GM19023 (cell line): ENCODE measurements at regions not wholly inside any gene's neighbourhood (a gene's known extent, or its start where the extent isn't known, plus 50 kb on each side); places are given as distances from the start of the nearest gene placed in this dataset.
"Not testable (repeated sequence)": the region's sequence is repeated elsewhere in the genome, so short reads cannot be mapped to it uniquely, and the experiment has no call there.

ENCODE experiments used
- ATAC-seq: cut with Tn5 transposase; IDR thresholded peaks from one replicate; pipeline ENCODE4 v1.9.1; 2021; ENCODE audit warnings: mild to moderate bottlenecking, moderate library complexity; ENCODE audit not compliant: unreplicated experiment

GRCh38 chr13:89115307-89115706, 1444.1 kb downstream of the SLITRK5 start:
- no peak for ATAC-seq

- no peak for ATAC-seq
Observed at GRCh38 chr13:89136678-89137077, 1465.5 kb downstream of the SLITRK5 start.

DNA sequence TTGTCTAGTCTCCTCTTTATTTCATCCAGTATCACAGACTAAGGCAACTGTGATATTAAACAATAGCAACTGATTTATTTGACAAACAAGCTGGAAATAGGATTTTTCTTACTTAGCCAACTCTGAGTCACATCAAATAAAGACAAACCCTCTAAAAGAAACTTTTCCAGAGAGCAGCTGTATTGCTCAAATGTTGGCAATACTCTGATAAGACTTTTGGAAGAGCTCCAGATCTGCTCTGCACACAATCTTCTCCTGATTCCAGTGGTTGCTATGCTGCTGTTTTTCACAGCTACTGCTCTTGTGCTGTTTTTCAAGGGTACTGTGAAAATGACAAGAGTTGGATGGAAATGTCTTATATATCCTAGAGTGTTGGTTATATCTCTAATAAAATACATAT, 1479.2 kb downstream of the SLITRK5 start:
- no peak for ATAC-seq

DNA sequence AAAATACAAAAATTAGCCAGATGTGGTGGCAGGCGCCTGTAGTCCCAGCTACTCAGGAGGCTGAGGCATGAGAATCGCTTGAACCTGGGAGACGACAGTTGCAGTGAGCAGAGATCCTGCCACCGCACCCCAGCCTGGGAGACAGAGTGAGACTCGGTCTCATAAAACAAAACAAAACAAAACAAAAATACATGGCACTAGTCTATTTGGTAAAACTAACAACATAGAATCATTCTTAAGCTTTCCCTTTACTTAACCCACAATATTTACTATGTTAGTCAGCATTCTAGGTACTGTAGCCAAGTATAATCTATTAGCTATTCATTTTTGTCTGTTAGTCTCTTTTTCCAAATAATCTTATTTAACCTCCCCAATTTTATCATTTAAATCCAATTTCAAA, 1482.8 kb downstream of the SLITRK5 start:
- no peak for ATAC-seq

- ATAC-seq = no peak
Observed at GRCh38 chr13:89163096-89163495, 1491.9 kb downstream of the SLITRK5 start.

DNA sequence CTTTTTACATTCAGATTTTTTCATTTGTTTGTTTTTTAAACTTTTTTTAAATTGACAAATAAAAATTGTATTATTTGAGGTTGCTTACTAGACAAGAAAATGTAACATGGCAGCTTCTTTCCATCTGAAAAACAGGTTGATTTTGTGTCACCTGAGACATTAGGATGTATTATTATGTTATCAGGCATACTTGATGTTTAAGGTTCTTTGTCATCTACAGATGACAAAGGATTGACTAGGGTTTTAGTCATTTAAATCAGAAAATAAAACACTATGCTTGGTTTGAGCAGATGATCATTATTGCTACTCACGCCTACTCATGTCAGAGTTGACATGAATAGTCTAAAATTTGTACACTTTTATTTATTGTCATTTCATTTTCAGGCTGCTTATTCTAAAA, 1494.5 kb downstream of the SLITRK5 start:
- ATAC-seq = no peak

GRCh38 chr13:89169951-89170350, 1498.8 kb downstream of the SLITRK5 start:
- no peak for ATAC-seq

GRCh38 chr13:89181041-89181440, 1509.9 kb downstream of the SLITRK5 start:
- no peak for ATAC-seq

- no peak for ATAC-seq
Observed at GRCh38 chr13:89199138-89199537, 1528.0 kb downstream of the SLITRK5 start.

- ATAC-seq = no peak
Observed at GRCh38 chr13:89204435-89204834, 1533.3 kb downstream of the SLITRK5 start.

DNA sequence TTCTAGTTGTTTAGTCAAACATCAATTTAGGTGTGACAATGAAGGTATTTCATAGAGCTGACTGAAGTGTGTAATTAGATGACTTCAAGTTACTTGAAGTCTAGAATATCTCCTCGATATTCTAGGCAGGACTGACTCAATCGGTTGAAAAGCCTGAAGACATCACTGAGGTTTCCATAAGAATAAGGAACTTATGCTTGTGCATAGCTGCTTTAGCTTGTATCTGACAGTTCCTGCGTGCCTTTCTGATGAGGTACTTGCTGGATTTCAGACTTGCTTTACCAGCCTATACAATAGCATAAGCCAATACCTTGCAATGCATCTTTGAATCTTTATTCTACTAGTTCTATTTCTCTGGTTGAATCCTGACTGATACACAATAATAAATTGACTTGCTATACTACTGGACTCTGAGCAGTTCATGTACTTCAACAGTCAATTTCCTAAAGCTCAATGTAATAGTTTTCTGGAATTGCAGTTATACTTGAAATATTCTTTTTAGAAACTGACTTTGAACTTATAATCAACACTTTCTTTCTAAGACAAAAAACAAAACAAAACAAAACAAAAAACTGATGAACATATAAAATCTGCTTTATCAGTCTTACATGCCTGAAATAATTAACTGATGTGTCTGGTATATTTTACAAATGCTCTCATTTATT, 1534.8 kb downstream of the SLITRK5 start:
- ATAC-seq = no peak

- no peak for ATAC-seq
Observed at GRCh38 chr13:89212186-89212585, 1541.0 kb downstream of the SLITRK5 start.

GRCh38 chr13:89214185-89214584, 1543.0 kb downstream of the SLITRK5 start:
- no peak for ATAC-seq

GRCh38 chr13:89215319-89215718, 1544.1 kb downstream of the SLITRK5 start:
- not testable (repeated sequence) for ATAC-seq

- ATAC-seq = no peak
Observed at GRCh38 chr13:89217813-89218212, 1546.6 kb downstream of the SLITRK5 start.

DNA sequence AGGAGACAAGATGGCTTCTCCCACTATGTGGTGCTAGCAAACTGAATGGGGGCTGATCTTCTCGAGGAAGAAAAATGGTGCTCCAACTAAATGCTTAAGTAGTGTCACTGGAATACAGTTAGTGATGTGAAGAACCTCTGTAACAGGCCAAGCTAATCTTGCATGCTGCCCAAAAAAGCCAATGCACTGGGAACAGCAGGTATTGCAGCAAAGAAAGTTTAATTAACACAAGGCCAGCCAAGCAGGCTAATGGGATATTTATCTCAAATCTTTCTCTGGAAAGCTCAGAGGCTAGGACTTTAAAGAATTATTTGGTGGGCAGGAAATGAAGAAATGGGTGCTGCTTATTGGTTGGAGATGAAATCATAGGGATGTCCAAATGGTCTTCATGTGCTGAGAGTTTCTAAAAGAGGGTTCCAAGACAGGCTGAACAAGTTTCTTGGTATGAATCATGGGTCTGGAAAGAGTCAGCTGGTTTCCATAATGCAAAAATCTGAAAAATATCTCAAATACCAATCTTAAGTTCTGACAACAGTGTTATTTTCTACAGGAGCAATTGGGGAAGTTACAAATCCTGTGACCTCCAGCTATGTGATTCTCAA, 1550.5 kb downstream of the SLITRK5 start:
- ATAC-seq = no peak

DNA sequence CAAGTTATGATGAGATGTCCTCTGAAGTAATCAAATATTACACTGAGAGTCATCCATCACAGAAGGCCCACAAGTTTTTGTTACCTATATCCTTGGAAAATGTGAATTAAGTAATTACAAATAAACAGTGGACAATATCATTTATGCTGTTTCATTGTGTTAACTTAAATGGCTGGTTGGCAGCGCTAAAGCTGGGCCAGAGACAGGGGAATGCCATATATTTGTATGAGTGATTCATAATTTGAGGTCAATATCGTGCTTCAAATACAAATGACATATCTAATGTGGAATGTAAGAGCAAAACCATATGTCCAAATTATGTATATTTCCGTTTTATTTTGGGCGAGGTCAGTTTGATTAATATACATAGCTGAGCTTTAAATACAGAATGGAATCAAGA, 1556.2 kb downstream of the SLITRK5 start:
- ATAC-seq = no peak

GRCh38 chr13:89238496-89238895, 1567.3 kb downstream of the SLITRK5 start:
- no peak for ATAC-seq

GRCh38 chr13:89239361-89240127, 1568.4 kb downstream of the SLITRK5 start:
- ATAC-seq = no peak

DNA sequence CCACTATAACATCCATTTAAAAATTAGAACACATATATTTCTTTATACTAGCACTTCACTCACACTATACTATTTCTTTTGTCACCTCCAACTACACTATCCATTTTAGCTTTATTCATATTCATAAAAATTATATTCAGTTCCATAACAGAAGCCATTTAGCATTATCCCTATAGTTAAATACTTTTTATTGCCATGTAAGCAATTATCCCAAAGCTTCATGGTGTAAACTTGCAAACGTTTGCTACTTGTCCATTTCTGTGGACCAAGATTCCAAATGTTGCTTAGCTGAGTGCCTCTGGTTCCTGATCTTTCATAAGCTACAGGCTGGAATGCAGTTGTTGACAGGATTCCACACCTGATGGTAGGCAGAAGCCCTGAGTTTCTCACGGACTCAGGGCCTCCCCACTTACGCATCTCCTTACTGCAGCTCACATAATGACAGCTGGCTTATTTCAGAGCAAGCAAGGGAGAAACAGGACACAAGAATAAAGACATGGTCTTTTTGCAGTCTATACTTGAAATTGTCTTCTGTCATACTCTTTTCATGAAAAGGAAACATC, 1584.8 kb downstream of the SLITRK5 start:
- ATAC-seq = no peak

GRCh38 chr13:89267734-89268133, 1596.6 kb downstream of the SLITRK5 start:
- no peak for ATAC-seq

DNA sequence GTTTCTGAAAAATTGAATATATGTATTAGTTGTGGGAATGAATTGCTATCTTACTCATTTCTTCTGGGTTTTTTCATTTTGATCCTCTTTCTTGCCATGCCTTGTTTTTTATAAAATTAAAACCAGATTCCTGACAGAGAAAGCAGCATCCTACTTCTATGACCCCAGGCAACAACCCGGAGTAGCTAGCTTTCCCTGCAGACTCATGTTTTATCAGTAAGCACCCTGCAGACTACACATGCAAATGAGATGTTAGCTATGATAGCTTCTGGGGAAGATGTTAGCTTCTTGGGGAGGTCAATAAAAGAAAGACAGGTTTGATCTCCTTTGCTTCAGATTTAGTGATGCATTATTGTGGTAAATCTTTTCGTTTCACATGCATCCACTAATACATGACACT, 1598.6 kb downstream of the SLITRK5 start:
- ATAC-seq = no peak
